GM12873 (cell line): ENCODE measurements at regions not wholly inside any gene's neighbourhood (a gene's known extent, or its start where the extent isn't known, plus 50 kb on each side); places are given as distances from the start of the nearest gene placed in this dataset.

Source experiments
- TF ChIP-seq, protein P1 (sequence below): IDR thresholded peaks from 2 replicates; pipeline ENCODE4 v1.5.1; 2012; ENCODE audit warnings: low read depth, mild to moderate bottlenecking, moderate library complexity, low read length, control low read depth; ENCODE audit not compliant: insufficient read depth; ENCODE audit errors: missing control alignments

DNA sequence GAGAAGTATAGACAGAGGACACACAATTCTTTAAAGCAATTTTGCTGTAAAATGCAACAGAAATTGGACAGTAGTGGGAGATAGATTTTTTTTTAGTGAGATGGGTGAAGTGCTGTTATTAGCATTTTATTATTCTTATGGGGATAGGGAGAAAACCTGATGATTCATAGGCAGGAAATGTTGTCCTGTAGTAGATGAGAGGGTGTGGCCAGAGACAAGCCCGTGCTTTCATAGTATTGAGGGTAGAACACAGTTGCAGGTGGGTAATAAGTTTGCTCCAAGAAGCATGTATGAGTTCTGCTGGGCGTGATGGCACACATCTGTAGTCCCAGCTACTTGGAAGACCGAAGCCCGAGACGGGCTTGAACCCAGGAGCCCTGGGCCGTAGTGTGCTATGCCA, 128.3 kb upstream of the ARHGAP28 start:
- TF ChIP-seq, protein P1, sequence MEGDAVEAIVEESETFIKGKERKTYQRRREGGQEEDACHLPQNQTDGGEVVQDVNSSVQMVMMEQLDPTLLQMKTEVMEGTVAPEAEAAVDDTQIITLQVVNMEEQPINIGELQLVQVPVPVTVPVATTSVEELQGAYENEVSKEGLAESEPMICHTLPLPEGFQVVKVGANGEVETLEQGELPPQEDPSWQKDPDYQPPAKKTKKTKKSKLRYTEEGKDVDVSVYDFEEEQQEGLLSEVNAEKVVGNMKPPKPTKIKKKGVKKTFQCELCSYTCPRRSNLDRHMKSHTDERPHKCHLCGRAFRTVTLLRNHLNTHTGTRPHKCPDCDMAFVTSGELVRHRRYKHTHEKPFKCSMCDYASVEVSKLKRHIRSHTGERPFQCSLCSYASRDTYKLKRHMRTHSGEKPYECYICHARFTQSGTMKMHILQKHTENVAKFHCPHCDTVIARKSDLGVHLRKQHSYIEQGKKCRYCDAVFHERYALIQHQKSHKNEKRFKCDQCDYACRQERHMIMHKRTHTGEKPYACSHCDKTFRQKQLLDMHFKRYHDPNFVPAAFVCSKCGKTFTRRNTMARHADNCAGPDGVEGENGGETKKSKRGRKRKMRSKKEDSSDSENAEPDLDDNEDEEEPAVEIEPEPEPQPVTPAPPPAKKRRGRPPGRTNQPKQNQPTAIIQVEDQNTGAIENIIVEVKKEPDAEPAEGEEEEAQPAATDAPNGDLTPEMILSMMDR = no peak

- TF ChIP-seq, protein P1 = no peak
These were observed 127.2 kb upstream of the ARHGAP28 start for GRCh38 chr18:6602365-6602764.

DNA sequence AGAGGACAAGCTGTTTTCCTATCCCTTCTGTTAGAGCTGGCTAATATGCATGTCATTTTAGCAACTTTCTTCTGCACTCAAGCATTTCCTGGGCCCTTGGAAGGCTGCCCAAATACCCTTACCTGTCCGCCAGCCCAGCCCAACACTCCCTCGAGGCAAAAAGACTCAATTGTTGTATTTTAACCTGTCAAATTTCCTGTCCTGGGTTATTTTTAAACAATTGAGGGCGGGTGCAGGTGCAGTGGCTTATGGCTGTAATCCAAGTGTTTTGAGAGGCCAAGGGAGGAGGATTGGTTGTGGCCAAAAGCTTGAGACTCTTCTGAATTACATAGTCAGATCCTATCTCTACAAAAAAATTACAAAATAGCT, 125.0 kb upstream of the ARHGAP28 start:
- TF ChIP-seq, protein P1 = no peak

- TF ChIP-seq, protein P1 = no peak
These were observed 124.2 kb upstream of the ARHGAP28 start for GRCh38 chr18:6605115-6605869.

DNA sequence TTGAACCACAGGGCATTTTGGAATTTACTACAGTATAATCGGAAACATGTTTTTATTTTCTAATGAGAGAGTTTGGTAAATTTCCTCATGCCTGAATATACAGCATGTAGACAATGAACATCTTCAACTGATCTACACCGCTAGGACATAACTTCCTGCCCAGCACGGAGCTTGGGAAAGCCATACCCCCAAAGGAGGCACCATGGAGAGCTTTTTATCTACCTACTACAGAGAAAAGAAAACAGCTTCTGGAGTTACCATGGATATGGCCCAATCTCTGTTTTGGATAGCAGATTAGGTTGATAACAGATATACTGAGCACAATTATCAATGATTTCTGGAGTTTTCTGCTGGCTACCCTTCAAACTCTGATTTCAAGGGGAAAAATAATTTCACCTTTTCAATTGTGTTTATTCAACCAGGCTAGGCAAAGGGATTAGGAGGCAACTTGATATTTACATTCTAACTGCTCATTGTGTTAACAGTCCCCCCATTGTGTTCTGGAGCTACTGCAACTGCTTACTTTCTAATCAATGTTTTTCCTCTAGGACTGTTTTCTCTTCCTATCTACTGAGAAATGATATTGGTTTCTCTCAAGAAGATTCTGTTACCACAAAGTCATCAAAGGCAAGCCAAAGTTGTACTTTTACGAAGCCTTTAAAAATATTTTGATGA, 123.0 kb upstream of the ARHGAP28 start:
- TF ChIP-seq, protein P1 = no peak

- TF ChIP-seq, protein P1 = no peak
These were observed 122.2 kb upstream of the ARHGAP28 start for GRCh38 chr18:6607343-6607742.

- TF ChIP-seq, protein P1 = no peak
These were observed 119.8 kb upstream of the ARHGAP28 start for GRCh38 chr18:6609666-6610264.
